NCI-H1436 treated with DMSO at 0.1 percent for 48 hours (cell line): ENCODE measurements at regions not wholly inside any gene's neighbourhood (a gene's known extent, or its start where the extent isn't known, plus 50 kb on each side); places are given as distances from the start of the nearest gene placed in this dataset.

Experiments
- DNase-seq: peaks from one replicate; lab custom pipeline; 2025; lab: John Stamatoyannopoulos, UW

DNA sequence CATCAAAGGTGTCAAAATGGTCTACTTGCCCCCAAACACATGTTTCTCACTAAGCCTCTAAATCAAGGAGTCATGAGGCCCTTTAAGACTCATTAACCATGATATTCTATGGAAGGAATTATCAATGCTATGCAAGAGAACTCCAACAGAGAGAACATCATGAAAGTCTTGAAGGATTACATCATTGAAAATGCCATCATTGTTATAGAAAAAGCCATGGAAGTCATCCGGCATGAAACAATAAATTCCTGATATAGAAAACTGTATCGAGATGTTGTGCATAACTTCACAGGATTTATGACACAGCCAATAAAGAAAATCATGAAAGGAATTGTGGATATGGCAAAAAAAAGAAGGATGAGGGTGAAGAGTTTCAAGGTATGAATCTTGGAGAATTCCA is 1363.6 kb upstream of the CDH2 start:
- DNase-seq: no peak

DNA sequence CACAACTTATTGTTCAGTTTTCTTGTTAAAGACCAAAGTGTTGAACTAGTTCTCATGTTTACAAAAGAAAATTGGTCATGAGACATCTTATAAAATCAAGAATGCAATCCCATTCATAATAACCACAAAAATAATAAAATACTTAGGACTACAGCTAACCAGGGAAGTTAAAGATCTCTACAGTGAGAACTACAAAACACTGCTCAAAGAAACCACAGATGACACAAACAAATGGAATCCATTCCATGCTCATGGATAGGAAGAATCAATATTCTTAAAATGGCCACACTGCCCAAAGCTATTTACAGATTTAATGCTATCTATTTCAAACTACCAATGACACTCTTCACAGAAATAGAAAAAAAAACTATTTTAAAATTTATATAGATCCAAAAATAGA is 1354.8 kb upstream of the CDH2 start:
- no peak for DNase-seq

DNA sequence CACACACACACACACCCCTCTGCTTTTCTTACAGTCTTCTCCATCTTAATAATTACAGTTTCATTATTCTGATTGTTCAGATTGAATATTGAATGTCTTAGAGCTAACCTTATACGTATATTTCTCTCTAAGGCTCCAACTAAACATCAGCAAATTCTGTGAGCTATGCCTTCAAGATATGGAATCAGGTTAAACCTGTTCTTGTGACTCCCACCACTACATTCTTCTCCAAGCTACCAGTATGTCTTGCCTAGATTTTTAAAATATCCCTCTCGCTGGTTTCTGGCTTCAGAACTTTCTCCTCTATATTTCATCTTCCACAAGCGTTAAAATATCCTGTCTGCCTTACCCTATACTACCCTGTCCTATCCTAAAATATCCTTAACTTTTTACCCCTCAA is 1346.4 kb upstream of the CDH2 start:
- no peak for DNase-seq

DNA sequence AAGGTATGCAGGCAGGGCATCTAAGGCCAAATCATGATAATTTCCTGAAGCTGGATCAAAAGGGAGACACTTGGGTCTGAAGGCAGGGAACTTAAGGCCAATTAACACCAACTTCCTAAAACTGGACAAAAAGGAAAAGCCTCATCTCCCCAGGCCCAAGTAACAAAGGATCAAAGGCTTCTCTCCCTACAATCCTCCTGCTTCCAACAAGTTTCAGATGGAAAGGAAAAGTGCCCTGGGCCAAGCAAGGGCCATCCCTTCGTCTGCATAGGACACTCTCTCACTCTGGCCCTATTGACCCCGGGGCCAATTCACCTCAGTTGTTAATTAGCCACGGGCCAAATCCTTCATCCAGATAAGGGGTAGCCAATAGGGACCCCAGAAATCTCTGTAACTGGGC is 1335.8 kb upstream of the CDH2 start:
- no peak for DNase-seq

DNA sequence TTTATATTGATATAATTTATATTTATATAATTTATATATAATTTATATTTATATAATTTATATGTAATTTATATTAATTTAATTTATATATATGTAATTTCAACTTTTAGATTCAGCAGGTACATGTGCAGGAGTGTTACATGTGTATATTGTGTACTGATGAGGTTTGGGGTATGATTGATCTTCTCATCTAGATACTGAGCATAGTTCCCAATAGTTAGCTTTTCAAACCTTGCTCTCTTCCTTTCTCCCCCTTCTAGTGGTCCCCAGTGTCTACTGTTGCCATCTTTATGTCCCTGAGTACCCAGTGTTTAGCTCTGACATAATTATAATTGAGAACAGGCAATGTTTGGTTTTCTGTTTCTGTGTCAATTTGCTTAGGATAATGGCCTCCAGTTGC is 1335.3 kb upstream of the CDH2 start:
- no peak for DNase-seq

DNA sequence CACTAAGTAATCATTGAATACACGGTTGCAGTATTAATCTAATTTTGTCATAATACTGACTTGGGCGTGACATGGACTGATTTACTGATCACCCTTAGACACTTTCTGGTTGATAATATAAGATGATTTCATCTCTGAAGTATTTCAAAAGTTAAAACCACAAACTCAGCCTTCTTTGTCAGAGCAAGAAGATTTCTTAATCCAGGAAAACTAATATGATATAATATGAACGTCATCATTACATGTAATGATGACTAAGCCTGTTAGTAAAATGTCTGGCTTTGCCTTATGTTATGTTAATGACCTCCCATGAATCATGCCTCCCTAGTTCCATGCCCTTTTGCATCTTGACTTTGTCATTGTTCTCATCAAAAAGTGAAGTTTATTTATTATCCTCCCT is 1325.0 kb upstream of the CDH2 start:
- DNase-seq: no peak

DNA sequence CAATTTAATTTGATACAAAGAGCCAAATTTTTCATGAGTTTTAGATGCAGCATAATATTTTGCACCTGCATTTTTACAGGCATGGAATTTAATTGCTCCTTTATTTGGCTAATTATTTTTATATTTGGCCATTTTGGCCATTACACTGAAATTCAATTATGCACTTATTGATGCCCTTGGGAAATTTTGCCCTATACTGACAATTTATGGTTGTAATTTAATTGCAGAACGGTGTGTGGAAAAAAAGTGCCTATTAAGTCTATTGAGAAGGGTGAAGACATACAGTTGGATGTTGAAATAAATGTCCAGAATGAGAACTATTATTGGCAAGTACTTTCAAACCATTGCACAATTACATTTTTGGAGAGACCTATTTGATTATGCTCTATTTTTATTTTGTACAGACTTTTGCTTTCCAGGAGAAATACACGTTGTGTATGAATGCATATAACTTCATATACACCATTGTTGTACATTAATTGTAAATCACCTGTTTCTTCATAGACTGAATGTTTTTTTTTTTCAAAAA is 1319.3 kb upstream of the CDH2 start:
- DNase-seq: no peak

DNA sequence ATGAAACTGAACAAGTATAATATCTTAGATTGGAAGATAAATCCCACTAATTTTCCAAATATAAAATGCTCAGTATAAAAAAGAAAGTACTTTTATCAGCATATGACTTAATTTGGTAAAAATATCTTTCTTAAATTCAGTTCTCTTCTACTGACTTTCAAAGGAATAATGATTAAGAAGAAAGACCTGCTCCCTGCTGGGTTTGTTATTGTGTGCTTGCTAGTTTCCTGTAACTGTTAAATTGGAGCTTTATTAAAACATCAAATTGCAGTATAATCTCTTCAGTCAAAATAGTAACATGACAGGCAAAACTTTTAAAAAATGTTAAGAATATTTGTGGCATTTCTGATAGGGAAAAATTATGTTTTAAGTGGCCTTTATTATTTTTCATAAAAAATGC is 1317.4 kb upstream of the CDH2 start:
- DNase-seq: no peak

DNA sequence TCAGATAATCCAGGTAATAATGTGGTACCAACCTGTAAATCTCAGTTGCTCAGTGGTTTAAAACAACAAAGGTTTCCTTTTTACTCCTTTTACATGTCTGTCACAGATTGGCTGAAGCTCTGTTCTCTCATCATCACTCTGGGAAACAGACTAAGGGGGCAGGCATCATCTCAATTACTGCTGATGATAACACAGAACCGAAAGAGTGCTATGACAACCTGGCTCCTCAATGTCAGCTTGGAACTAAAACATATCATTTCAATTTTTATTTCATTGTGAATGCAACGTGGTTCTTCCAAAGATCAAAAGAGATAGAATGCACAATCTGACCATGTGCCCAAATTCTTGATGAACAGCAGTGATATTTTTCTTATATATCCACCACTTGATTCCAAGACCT is 1315.0 kb upstream of the CDH2 start:
- no peak for DNase-seq

DNA sequence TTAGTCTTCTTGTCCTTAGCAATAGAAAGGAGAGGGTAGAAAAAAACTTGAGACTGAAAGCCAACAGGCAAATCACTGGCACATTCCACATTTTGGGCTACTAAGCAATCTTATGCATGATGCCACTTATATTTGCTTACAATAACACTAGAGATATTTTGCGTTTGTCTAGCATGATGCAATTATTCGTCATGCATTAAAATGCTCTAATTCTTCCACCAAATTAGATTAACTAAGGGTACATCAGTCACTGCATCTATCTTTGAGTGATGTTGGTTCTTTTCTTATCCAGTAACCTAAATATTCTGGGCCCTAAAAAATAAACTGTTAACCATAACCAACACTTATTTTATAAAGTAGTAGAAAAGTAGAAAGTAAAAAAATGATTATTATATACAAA is 1311.7 kb upstream of the CDH2 start:
- no peak for DNase-seq

DNA sequence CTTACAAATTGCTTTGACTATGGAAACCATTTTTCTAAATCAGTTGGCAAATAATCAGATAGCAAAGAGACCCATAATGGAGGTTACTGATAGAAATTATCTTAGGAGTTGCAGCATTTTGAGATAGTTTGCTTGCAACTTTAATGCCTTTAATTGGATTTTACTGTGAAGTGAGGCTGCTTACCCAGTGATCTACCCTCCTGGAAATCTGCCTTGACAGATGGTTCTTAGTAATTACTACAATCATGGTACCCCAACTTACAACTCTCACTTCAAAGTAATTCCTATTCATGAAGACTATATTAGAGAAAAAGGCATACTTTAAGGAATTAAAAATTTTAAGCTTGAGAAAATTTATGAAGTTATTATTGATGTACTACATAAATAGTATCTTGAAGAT is 1288.6 kb upstream of the CDH2 start:
- no peak for DNase-seq

DNA sequence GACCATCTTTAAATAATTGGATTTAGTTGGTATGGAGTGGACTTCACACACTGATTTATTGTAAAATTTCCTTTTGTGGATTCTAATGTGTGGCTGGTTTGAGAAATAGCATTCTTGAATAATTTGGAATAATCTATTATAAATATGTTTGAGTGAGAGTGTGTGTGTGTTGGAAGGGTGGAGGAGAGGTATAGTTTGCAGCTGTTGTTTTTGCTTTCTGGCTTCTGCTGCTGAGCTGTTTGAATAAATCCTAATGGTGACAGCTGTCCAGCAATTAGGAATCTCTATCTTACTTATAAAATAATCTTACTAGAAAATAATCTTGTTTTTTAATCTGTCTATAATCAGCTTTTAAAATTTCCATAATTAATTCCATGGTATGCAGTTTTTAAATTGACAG is 1283.0 kb upstream of the CDH2 start:
- DNase-seq: no peak

DNA sequence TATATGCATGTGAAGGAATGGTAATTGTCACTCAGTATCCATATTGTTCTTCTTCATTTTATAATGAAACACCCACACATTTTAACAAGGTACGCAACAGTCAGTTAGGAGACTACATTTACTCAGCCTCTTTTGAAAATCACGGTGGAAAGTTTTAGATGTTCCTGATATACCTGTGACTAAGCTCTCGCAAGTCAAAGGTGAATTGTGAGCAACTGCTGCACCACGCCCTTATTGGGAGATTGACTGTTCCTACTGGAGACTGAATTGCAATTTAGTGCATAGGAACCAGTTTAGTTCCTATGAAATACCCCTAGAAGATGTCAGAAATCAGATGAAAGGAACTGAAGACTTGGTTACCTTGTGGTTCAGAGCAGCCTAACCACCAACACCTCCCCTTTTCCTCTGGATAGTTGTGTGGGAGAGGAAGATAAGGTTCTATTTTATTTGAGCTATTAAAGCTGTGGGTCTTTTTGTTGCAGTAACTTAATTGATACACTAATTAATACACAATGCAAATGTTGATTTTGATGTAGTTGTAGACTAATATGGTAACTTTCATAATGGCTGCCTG is 1280.5 kb upstream of the CDH2 start:
- no peak for DNase-seq

DNA sequence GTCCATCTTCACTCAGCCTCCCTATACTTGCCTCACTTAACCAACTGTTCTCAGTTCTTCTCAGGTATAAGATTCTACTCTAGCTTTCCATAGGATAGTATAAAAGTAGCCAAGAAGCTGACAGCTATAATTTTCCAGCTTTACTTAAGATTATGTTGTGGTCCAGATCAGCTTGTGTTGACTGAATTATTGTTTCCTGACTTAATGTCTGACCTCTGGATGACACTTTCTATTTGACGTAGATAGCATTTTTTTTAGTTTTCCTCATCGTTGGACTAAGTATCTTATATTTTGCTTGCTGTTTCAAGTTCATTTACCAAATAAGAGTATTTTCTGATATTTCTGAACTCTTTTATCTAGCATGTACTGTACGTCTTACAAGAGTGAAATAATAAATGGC is 1272.5 kb upstream of the CDH2 start:
- no peak for DNase-seq

DNA sequence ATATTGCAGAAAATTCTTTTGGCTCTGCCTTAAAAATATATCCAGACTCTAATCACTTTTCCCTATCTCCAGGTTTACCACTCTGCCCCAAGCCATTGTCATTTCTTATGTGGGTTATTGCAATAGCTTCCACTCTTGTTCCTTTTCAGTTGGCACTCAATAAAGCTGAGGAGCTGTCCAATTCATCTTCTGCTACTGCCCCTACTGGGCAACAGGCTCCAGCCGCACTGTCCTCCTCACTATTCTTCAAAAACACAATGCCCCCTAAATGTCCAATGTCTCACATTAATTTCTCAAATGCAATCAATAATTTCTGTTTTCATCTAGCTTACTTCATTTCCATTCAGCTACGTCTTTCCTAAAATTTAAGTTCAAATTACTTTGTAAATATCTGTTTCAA is 1262.5 kb upstream of the CDH2 start:
- no peak for DNase-seq

DNA sequence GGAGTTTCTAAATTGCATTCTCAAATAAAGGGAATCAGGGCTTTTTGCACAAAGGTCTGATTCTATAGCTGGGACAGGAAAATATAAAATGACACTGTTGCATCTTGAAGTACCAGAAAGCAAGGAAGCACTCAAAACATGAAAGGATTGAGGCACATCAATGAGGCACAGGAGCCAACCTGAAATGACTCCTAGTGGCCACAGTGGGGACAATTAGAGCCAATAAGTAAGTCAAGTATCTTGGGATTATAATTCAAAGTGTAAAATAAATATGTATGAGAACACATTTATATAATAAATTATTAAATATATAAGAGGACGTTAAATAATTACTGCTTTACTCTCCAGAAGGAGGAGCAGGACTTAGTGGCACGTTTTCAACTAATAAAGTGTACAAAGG is 1259.5 kb upstream of the CDH2 start:
- DNase-seq: no peak

DNA sequence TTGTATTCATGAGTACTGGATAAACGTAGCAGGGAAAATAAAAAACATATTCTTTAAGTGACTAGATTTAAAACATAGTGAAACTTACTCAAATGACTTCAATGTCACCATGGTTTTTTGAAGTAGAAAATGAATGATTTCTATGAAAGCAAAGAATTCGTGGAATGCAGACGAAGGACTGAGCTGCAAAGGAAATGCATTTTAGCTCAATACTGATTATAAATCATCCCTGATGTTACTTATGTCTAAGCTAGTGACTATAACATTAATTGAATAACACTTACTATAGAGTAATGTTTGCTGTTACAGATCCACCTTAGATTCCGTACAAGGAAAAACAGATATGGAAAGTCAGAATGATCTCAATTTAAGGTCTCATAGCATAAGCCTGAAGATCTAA is 1257.7 kb upstream of the CDH2 start:
- no peak for DNase-seq

DNA sequence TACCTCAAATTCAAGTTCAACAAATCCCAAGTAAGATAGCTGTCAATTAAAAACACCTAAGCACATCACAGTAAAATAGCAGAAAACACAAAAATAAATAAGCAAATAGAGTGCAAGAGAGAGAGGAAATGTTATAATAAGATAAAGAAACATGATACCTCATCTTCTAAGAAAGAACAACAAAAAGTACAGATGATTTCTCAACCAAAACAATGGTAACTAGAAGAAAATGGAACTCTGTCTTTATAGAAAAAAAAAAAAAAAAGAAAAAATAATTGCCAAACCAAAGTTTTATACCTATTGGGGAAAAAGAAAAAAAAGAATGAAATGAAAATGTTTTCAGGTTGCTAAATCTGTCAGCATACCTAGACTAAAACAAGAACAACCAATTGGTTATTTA is 1253.5 kb upstream of the CDH2 start:
- DNase-seq: no peak

DNA sequence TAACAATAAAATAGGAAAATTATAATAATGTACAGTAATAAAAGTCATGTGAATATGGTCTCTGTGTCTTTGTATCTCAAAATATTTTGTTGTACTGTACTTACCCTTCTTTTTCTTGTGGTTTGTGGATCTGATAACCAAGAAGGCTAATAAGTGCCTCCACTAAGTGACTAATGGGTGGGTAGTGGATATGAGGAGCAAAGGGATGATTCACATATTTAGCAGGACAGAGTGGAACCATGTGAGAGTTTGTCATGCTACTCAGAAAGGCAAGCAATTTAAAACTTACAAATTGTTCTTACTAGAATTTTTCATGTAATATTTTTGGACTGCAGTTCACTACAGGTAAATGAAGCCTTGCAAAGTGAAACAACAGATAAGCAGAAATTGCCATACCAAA is 1241.2 kb upstream of the CDH2 start:
- no peak for DNase-seq

DNA sequence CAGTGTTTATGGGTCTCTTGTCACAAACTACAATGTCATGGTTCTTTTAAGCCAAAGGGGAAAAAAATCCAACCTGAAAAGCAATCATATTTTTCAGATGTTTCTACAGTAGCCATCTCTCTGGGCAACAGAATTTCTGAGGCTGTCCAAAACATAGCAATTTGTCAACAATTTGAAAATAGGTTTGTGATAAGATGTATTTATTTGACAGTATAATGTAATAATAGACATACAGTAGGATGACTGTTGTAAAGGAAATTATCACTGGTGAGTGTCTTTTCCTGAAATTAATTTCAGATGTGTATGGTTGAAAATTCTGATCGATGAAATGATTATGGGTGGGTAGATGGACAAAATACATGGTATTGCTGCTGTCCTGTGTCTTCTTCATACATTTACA is 1230.1 kb upstream of the CDH2 start:
- DNase-seq: no peak

DNA sequence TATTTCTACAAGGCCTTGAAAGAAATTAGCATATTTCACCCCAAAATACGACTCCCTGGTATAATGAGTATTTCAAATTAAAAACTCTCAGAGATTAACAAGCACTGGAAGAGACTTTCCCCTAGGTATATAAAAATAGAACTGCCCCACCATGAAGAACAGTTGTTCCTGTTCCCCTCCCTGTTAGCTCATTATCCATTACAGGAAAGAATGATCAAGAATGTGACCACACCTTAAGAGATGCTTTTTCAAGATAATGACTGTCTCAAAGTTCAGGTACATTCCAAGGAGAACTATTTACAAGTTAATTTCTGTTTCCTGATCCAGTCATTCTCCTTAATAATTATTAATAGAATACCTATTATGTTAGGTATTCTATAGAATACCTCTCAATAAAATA is 1220.6 kb upstream of the CDH2 start:
- no peak for DNase-seq

DNA sequence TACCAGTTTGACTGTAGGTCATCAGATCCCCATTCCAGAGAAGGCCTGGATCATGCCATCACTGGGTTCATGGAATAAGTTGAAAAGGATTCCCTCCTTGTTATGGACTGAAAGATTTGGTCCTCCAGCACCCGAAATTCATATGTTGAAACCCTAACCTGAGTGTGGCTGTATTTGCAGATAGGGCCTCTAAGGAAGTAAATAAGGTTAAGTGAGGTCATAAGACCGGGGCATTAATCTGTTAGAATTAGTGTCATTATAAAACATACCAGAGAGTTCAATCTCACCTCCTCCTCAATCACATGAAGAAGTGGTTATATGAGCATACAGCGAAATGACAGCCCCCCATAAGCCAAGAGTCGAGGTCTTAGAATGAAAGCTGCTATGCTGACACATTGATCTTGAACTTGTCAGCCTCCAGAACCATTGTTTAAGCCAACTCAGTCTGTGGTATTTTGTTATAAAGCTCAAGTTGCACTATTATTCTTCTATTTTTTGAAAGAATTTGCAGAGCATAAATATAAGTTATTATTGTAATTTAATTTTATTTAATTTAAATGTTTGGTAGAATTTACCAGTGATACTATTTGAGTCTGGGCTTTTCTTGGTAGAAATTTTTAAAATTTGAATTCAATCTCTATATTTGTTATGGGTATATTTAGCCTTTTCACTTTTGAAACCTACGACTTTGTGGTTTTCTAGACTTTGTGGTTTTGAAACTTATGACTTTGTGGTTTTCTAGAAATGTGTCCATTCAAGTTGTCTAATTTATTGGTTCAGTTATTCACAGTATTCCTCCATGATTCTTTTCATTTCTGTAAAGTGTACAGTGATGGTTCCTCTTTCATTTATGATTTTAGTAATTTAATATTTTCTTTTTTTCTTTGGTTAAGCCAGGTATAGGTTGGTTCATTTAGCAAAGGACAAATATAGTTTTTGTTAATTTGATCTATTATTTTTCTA is 1206.7 kb upstream of the CDH2 start:
- no peak for DNase-seq

DNA sequence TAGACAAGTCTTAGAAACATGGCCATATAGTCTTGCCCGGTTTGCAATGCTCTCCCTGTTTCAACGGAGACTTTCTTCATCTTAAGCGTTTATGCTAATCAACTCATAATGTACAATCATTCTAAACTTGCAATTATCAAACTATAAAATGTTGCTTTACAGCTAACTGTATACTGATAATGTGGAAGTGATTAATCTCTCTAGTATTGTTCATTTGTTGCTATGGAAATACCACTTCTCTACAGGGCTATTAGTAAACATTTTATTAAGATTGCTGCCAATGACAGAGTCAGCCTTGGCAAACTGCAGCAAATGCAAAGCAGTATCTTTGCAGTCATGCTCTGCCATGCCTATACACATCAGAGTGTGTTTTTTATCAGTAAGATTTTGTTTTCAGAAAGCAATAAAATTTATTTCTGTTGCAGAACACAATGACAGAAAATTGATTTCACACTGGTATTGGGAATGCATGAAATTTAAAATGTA is 1201.8 kb upstream of the CDH2 start:
- no peak for DNase-seq

DNA sequence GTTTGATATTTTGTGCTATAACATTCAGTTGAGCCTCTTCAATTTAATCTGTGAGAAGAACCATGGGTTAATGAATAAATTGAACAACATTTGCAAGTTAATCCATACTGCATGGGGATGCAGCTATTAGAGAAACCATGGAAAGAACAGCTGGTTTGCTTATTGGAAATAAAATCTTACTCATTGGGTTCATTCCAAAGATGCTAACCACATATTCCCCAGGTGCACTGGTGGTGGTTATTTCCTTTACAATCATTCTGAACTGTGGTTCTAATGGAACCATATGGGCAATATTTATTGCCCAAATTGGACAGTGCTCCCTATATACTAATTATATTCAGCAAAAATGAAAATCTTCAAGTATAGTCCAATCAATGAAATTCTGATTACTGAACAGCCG is 1200.4 kb upstream of the CDH2 start:
- DNase-seq: no peak
